NAMALWA (cell line): ENCODE measurements at regions not wholly inside any gene's neighbourhood (a gene's known extent, or its start where the extent isn't known, plus 50 kb on each side); places are given as distances from the start of the nearest gene placed in this dataset.

Source experiments
- DNase-seq: peaks from one replicate; pipeline ENCODE4 v3.0.0-alpha.2; 2015; ENCODE audit warnings: low spot score

- no peak for DNase-seq
Measured at GRCh38 chr4:14046642-14047041, 419.1 kb upstream of the BOD1L1 start.

- no peak for DNase-seq
Measured at GRCh38 chr4:14047840-14048239, 420.3 kb upstream of the BOD1L1 start.

- DNase-seq: no peak
Measured at GRCh38 chr4:14049946-14050345, 422.4 kb upstream of the BOD1L1 start.

- no peak for DNase-seq
Measured at GRCh38 chr4:14053291-14053690, 425.8 kb upstream of the BOD1L1 start.

- DNase-seq: no peak
Measured at GRCh38 chr4:14054391-14054790, 426.9 kb upstream of the BOD1L1 start.

GRCh38 chr4:14059006-14059405 lies 431.5 kb upstream of the BOD1L1 start:
- DNase-seq: no peak

GRCh38 chr4:14064984-14065383 lies 437.5 kb upstream of the BOD1L1 start:
- no peak for DNase-seq

GRCh38 chr4:14065406-14065805 lies 437.9 kb upstream of the BOD1L1 start:
- no peak for DNase-seq

GRCh38 chr4:14066979-14067378 lies 439.5 kb upstream of the BOD1L1 start:
- no peak for DNase-seq

GRCh38 chr4:14069886-14070285 lies 442.4 kb upstream of the BOD1L1 start:
- no peak for DNase-seq

- DNase-seq: no peak
Measured at GRCh38 chr4:14070289-14070880, 442.9 kb upstream of the BOD1L1 start.

- no peak for DNase-seq
Measured at GRCh38 chr4:14072506-14072905, 445.0 kb upstream of the BOD1L1 start.

GRCh38 chr4:14076776-14077175 lies 449.3 kb upstream of the BOD1L1 start:
- no peak for DNase-seq

- no peak for DNase-seq
Measured at GRCh38 chr4:14078326-14078725, 450.8 kb upstream of the BOD1L1 start.

- DNase-seq: no peak
Measured at GRCh38 chr4:14079601-14080000, 452.1 kb upstream of the BOD1L1 start.

- no peak for DNase-seq
Measured at GRCh38 chr4:14083150-14083549, 455.6 kb upstream of the BOD1L1 start.

GRCh38 chr4:14084598-14084997 lies 457.1 kb upstream of the BOD1L1 start:
- no peak for DNase-seq

GRCh38 chr4:14087459-14087858 lies 459.9 kb upstream of the BOD1L1 start:
- DNase-seq: no peak

GRCh38 chr4:14087921-14088320 lies 460.4 kb upstream of the BOD1L1 start:
- no peak for DNase-seq

- no peak for DNase-seq
Measured at GRCh38 chr4:14091531-14091930, 464.0 kb upstream of the BOD1L1 start.

GRCh38 chr4:14091966-14092365 lies 464.4 kb upstream of the BOD1L1 start:
- no peak for DNase-seq

GRCh38 chr4:14092741-14093140 lies 465.2 kb upstream of the BOD1L1 start:
- no peak for DNase-seq

GRCh38 chr4:14095831-14096230 lies 468.3 kb upstream of the BOD1L1 start:
- DNase-seq: no peak

GRCh38 chr4:14096396-14096965 lies 469.0 kb upstream of the BOD1L1 start:
- no peak for DNase-seq
